ES-I3 (cell line): ENCODE measurements at regions not wholly inside any gene's neighbourhood (a gene's known extent, or its start where the extent isn't known, plus 50 kb on each side); places are given as distances from the start of the nearest gene placed in this dataset.

Source experiments
- H3K36me3 ChIP-seq: 2 replicates; pipeline ENCODE4 v1.6.1; 2013; ENCODE audit warnings: mild to moderate bottlenecking, low read length, control low read depth, moderate library complexity; ENCODE audit not compliant: insufficient read depth
- H3K4me1 ChIP-seq: 2 replicates; pipeline ENCODE4 v1.6.1; 2013; ENCODE audit warnings: mild to moderate bottlenecking, control low read depth, low read length; ENCODE audit not compliant: insufficient read depth
- H3K9ac ChIP-seq: 2 replicates; pipeline ENCODE4 v1.6.1; 2013; ENCODE audit warnings: low read depth, mild to moderate bottlenecking, low read length, moderate library complexity
- H3K9me3 ChIP-seq: 2 replicates; pipeline ENCODE4 v1.6.1; 2013; ENCODE audit warnings: mild to moderate bottlenecking, low read length, moderate library complexity; ENCODE audit not compliant: control insufficient read depth, insufficient read depth

DNA sequence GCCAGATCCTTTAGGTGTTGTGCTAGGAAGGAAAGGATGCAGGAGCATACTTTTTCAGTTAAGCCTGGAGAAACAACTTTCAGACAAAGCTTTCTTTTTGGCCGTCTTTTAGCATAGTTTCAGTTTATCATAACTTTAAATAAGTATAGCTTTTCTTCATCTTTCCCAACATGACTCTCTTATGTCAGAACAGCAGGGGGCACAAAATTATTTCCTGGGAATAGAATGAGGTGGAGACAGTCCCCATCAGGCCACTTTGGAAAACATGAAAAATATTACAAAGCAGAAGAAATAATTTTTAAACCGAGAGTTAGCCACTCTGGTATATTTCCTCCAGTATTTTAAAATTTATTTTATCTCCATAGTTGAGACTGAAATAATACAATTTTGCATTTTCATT is 387.6 kb downstream of the HAPSTR1 start:
- Histone ChIP-seq H3K9ac (no peak overlapping the region), H3K9me3 (no peaks in the 10 kb centered on the region), H3K4me1 (0 out of 2 replicates have a peak, but pooled peaks cover 5% of the 10 kb centered on the region), H3K36me3 (no peaks in the 10 kb centered on the region)

- Histone ChIP-seq H3K4me1 (0 out of 2 replicates have a peak, but pooled peaks cover 5% of the 10 kb centered on the region), H3K9me3 (no peaks in the 10 kb centered on the region), H3K36me3 (no peaks in the 10 kb centered on the region), H3K9ac (no peak overlapping the region)
These were observed 389.1 kb downstream of the HAPSTR1 start for GRCh38 chr16:9480503-9480902.

GRCh38 chr16:9481747-9482730 is 390.6 kb downstream of the HAPSTR1 start:
- no peaks in the 10 kb centered on the region for H3K9me3 ChIP-seq
- no peak overlapping the region for H3K9ac ChIP-seq
- H3K4me1 ChIP-seq = 0 out of 2 replicates have a peak, but pooled peaks cover 5% of the 10 kb centered on the region
- no peaks in the 10 kb centered on the region for H3K36me3 ChIP-seq

DNA sequence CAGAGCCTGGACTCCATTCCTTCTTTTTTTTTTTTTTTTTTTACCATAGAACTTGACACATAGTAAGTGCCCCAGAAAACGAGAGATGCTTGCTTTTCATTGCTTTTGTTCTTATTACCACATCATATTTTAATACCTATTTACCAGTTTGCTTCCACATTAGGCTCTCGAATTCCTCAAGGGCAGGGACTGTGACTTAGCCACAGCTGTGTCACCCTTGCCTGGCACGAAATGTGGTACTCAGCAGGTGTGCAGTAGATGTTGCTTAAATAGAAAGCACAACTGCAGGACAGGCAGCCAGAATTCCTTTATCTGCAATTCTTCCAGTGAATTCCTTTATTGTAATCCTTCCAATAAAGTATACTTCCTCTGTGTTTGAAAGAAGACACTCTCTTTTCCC is 393.0 kb downstream of the HAPSTR1 start:
- Histone ChIP-seq H3K9ac (no peak overlapping the region), H3K4me1 (0 out of 2 replicates have a peak, but pooled peaks cover 5% of the 10 kb centered on the region), H3K36me3 (no peaks in the 10 kb centered on the region), H3K9me3 (no peaks in the 10 kb centered on the region)

- H3K36me3 ChIP-seq = no peaks in the 10 kb centered on the region
- H3K9me3 ChIP-seq = no peaks in the 10 kb centered on the region
- H3K4me1 ChIP-seq = 0 out of 2 replicates have a peak, but pooled peaks cover 5% of the 10 kb centered on the region
- no peak overlapping the region for H3K9ac ChIP-seq
These were observed 393.4 kb downstream of the HAPSTR1 start for GRCh38 chr16:9484881-9485280.

- Histone ChIP-seq H3K4me1 (no peaks in the 10 kb centered on the region), H3K36me3 (no peaks in the 10 kb centered on the region), H3K9me3 (0 out of 2 replicates have a peak, but pooled peaks cover 3% of the 10 kb centered on the region), H3K9ac (no peak overlapping the region)
These were observed 398.5 kb downstream of the HAPSTR1 start for GRCh38 chr16:9489835-9490467.

- Histone ChIP-seq H3K4me1 (peaks cover 8% of the 10 kb centered on the region), H3K9ac (no peak overlapping the region), H3K36me3 (no peaks in the 10 kb centered on the region), H3K9me3 (0 out of 2 replicates have a peak, but pooled peaks cover 3% of the 10 kb centered on the region)
These were observed 404.4 kb downstream of the HAPSTR1 start for GRCh38 chr16:9495824-9496223.

- Histone ChIP-seq H3K4me1 (peaks cover 8% of the 10 kb centered on the region), H3K9me3 (peaks cover 2% of the 10 kb centered on the region; the same call in 1 of the 2 replicates), H3K36me3 (no peaks in the 10 kb centered on the region)
These were observed 406.3 kb downstream of the HAPSTR1 start for GRCh38 chr16:9497750-9498149.

GRCh38 chr16:9499941-9500593 is 408.6 kb downstream of the HAPSTR1 start:
- H3K4me1 ChIP-seq = peaks cover 12% of the 10 kb centered on the region
- no peak overlapping the region for H3K9ac ChIP-seq
- H3K36me3 ChIP-seq = no peaks in the 10 kb centered on the region
- H3K9me3 ChIP-seq = peaks cover 2% of the 10 kb centered on the region; the same call in 1 of the 2 replicates

More at GRCh38 chr16:9497750-9498149, 406.3 kb downstream of the HAPSTR1 start:
- H3K9ac ChIP-seq = no peak overlapping the region

DNA sequence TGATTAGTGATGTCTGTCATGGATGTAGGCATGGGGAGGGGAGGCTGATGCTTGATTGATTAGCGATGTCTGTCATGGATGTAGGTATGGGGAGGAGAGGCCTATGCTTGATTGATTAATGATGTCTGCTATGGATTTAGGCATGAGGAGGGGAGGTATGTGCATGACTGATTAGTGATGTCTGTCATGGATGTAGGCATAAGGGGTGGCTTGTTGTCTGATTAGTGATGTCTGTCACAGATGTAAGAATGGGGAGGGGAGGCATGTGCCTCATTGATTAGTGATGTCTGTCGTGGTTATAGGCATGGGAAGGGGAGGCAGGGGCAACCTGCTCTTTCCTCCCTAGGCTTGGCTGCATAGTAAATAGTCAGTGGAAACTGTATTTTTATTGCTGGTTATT is 409.4 kb downstream of the HAPSTR1 start:
- peaks cover 2% of the 10 kb centered on the region; the same call in 1 of the 2 replicates for H3K9me3 ChIP-seq
- H3K4me1 ChIP-seq = peaks cover 12% of the 10 kb centered on the region
- no peak overlapping the region for H3K9ac ChIP-seq
- no peaks in the 10 kb centered on the region for H3K36me3 ChIP-seq

DNA sequence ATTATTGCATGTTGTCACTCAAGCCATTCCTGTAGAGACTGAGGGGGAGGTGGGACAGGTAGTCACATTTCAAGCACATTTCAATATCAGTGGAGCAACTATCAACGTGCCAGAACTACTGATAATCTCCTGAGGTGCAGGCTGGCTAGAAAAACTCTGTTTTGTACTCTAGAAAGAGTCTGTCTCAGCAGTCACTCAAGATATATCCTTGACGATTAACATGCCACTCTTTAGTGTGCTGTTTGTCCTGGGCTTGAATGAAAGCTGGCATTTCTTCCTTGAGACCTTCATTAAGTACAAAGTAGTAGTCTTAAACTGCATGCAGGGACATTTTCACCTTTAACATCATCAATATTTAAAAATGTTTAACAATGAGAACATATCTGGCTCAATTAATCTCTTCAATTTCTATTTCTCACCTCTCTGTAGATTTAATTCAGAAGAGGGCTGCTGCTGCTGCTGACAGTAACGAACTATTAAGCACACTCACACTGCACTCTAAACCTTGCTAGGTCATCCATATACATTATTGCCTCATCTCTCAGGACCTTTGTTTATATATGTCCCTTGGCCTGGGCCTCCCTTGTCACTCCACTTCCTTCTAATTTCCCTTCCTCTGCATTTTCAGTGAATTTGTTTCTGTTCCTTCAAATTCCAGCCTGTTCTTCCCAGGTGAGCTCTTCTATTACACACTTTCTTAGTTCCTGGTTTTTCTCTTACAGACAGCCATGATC is 412.0 kb downstream of the HAPSTR1 start:
- Histone ChIP-seq H3K36me3 (no peaks in the 10 kb centered on the region), H3K9me3 (peaks cover 2% of the 10 kb centered on the region; the same call in 1 of the 2 replicates), H3K4me1 (peaks cover 12% of the 10 kb centered on the region), H3K9ac (no peak overlapping the region)

DNA sequence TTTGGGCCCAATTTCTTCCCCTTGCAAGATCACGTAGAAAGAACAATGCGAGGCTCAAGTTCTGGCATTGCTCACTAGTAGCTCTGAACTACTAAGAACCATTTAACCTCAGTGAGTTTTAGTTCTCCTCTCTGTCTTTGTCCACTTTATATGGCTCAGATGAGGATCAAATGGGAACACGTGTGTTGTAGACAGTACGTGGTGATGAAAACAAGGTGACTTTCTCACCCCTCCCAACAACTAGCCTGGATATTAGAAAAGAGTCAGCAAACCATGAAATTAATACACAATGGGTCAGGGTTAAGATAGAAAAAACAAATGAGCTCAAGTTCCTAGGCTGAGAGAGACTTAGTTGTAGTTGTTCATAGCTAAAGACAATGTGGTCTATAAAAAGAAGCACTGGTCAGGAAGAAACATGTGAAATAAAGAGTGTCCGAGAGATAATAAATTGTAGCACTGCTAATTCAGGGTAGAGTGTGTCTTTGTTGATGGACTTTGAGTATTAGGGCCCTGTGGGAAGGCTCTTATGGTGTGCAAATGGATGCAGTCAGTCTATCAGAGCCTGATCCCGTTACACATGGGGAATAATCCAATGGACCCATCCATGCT is 417.0 kb downstream of the HAPSTR1 start:
- H3K9me3 ChIP-seq = peaks cover 6% of the 10 kb centered on the region; the same call in 1 of the 2 replicates
- H3K9ac ChIP-seq = no peak overlapping the region
- H3K36me3 ChIP-seq = no peaks in the 10 kb centered on the region
- H3K4me1 ChIP-seq = peaks cover under 1% of the 10 kb centered on the region; the same call in 1 of the 2 replicates

DNA sequence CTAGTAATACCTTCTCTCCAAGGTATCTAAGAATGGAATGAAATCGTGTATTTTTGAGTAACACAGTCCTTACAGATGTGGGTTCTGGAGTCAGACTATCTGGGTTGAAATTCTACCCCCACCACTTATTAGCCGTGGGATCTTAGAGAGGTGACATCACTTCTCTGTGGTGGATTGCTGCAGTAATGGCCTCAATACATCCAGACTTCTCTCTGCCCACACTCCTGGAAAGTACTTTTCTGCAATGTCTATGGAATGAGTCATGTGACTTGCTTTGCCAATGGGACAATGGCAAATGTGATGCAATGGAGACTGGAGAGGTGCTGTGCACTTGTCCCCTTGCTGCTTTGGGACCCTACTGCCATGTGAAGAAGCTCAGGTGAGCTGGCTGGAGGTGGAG is 418.2 kb downstream of the HAPSTR1 start:
- H3K4me1 ChIP-seq = no peaks in the 10 kb centered on the region
- no peaks in the 10 kb centered on the region for H3K36me3 ChIP-seq
- no peak overlapping the region for H3K9ac ChIP-seq
- H3K9me3 ChIP-seq = peaks cover 9% of the 10 kb centered on the region; the same call in 1 of the 2 replicates
